Activated gamma-delta T cell (primary cell): ENCODE measurements at regions not wholly inside any gene's neighbourhood (a gene's known extent, or its start where the extent isn't known, plus 50 kb on each side); places are given as distances from the start of the nearest gene placed in this dataset.

Source experiments
- DNase-seq: peaks from one replicate; lab custom pipeline; 2025; lab: John Stamatoyannopoulos, UW

DNA sequence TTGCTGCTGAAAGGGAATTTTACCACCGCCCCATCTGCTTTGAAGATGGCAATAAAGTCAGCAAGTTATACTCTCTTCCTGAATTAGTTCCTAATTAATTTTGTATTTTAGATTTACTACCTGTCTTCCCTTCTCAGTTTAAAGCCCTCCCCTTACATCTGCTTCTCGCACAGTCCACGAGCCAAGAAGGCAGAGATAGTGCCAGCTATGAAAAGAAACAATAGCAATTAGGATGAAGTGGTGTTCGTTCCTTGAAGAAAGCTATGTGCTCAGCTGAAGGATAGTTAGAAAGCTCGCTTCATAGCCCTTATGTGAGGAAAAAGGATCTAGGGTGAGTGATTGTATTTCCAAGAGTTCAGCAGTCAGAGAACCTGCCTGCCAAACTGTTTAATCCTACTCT, 1678.8 kb upstream of the TENM3 start:
- DNase-seq = no peak

DNA sequence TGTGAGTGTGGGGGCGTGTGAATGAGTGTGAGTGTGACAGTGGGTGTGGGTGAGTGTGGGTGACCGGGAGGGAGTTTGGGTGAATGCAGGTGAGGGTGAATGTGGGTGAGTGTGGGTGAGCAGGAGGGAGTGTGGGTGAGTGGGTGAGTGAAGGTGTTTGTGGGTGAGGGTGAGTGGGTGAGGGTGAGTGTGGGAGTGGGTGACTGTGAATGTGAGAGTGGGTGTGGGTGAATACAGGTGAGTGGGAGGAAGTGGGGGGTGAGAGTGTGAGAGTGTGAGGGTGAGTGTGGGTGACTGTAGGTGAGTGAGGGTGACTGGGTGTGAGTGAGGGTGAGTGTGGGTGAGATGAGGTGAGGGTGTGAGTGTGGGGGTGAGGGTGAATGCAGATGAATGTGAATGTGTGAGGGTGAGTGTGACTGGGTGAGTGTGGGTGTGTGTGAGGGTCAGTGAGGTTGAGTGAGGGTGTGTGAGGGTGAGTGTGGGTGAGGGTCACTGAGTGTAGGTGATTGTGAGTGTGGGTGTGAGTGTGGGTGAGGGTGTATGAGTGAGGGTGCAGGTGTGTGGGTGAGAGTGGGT, 1677.3 kb upstream of the TENM3 start:
- DNase-seq = no peak

DNA sequence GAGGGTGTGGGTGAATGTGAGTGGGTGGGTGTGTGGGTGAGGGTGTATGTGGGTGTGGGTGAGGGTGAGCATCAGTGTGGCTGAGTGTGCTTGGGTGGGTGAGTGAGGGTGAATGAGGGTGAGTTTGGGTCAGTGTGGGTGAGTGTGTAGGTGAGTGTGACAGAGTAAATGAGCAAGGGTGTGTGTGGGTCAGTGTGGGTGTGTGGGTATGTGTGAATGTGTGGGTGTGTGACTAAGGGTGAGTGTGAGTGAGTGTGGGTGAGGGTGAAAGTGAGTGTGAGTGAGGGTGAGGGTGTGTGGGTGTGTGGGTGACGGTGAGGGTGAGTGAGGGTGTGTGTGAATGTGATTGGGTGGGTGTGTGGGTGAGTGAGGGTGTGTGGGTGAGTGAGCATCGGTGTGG, 1676.7 kb upstream of the TENM3 start:
- no peak for DNase-seq

DNA sequence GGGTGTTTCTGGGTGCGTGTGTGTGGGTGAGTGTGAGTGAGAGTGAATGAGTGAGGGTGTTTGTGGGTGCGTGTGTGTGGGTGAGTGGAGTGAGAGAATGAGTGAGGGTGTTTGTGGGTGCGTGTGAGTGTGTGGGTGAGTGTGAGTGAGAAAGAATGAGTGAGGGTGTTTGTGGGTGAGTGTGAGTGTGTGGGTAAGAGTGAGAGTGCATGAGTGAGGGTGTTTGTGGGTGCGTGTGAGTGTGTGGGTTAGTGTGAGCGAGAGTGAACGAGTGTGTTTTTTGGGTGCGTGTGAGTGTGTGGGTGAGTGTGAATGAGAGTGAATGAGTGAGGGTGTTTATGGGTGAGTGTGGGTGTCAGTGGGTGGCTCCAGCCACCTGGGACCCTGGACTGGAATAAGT, 1676.1 kb upstream of the TENM3 start:
- no peak for DNase-seq

DNA sequence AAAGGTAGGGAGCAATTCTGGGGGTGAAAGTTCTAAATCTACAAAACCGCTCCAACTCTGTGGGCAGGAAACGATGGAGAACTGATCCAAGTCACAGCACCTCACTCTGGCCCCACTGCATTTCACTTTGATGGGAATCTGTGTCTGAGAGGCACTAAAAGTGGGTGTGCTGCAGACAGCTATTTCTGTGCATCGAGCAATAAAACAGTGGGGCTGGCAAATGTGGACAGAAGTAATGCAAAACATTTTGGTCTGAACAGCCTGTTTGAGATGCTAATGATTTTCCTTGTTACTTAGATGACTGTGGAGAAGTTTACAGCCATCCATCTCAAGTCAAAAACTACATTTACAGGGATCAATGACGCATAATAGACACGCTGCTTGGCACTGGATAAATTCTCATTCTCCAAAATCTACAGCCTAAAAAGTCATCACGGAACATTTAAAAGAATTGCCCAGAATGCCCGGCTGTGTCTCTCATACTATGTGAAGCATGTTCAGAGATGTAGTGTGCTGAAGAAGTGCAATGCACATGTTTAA, 1671.6 kb upstream of the TENM3 start:
- DNase-seq = no peak

DNA sequence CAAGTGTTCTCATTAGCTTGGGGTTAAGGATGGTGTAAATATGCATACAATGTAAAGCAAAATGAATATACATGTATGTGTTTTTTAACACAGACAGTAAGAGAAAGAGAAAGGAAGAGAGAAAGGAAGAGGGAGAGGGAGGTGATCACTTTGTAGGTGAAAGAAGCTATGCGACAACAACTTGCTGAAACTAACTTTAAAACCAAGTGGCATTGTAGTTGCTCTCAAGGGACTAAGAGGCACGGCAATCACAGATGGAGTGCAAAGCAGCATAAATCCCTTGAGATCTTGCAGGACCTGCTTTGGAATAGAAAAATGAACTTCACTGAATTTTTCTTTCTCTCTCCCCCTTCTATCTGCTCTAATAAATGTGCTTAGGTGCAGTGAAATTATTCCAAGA, 1665.0 kb upstream of the TENM3 start:
- DNase-seq = no peak

DNA sequence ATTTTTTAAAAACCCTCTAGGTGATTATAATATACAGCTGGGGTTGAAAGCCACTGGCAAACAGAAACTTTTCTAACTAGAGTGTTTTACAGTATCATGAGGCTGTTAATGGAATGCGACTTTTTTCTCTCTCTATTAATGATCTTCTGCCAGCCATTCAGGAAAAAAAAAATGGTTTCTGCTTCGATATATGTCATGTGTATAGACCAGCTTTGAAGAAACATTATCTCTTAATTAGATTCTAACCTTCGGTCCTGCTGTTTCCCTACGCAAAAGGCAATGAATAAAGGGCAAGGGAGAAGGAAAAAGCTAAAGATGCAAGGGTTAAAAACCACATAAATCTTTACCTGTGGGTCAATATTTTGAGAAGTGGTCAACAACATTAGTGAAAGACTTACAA, 1662.1 kb upstream of the TENM3 start:
- no peak for DNase-seq

DNA sequence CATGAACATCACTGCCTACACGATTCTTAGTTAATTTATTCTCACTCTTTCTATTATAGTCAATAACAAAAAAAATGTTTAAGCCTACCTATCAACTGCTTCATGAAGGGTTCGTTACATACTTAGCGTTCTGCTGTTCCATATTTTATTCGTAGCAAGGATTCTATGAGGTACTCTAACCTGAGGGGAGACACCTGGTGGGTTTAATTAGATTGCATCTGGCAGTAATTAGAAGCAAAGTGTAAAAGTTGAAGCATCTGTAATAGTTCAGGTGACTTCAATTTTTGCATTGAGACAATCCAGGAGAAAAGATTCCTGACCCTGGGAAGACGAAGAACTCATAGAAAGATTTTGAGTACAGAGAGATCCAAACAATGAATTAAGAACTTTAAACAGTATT, 1655.8 kb upstream of the TENM3 start:
- DNase-seq = no peak

DNA sequence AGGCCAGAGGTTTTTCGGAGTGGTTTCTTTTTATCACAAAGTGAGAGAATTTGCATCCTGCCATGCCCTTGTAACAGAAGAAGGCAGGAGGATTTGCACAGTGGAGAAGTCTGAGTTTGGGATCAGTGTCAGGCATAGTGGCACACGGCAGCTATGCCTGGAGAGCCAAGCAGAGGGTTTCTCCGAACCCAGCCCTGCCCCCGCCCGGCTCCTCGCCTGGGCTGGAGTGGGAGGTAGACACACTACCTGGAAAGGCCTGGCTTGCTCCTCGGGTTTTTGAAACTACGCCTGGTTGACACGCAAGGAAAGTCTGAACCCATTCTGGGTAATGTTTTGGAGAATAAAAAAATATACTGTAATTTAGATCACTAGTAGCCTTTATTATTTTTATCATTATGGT, 1653.6 kb upstream of the TENM3 start:
- DNase-seq = no peak

DNA sequence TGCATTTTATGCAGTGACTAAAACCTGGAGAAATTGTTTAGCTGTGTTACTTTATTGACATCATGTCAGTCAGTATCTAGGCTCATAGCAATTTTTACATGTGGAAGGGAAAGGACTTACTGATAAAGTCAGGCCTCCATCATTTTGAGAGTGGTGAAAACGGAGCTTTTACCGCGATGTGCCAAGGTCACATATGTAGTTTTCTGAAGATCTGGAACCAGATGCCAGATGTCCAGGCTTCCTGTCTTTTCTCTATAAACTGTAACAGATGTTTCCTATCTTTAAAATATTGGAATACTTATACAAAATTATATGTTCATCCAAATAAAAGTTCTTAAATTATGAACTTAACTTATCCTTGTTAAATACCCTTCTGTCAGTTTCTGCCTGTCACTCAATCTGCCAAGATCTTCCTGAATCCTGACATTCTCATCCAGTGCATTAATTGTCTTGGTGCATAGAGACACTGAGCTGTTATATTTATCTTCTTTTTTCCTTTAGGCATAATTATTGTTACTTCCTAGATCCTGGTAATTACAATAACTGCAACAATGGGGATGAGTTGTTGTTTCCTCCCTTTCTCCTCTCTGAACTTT, 1646.2 kb upstream of the TENM3 start:
- DNase-seq = no peak

DNA sequence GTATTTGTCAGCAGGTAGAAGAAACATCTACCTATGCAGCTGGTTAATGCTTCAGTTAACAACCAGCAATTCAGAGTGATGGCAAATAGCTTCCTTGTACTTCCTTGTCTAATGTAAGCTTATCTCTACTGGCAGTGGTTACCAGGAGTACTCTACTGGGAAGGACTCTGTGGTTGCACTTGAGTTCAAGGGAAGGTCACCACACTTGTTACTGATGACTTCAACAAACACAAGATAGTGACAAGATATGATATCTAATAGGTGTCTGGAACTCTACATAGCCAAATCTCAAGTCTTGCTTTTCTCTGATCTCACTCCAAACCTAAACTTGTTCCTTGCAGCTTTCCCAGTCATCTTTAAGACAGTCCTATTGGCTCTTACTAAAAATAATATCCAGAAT, 1644.9 kb upstream of the TENM3 start:
- no peak for DNase-seq

DNA sequence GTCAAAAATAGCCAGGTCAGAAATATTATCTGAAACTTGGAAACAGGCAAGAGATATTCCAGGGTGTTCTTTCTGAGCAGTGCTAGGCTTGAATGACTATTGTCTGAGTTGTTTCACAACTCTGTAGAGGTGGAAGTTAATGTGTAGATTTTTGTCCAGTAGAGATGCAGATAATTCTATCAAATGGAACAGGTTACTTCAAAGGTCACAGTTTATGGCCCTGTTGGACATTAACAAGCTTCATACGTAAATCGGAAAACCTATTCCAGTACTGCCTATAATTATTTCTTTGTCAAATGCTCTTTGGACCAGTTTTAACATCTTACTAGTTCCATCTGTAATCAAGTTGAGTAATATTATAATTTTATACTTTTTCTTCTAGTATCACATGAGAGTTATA, 1639.4 kb upstream of the TENM3 start:
- DNase-seq = no peak

DNA sequence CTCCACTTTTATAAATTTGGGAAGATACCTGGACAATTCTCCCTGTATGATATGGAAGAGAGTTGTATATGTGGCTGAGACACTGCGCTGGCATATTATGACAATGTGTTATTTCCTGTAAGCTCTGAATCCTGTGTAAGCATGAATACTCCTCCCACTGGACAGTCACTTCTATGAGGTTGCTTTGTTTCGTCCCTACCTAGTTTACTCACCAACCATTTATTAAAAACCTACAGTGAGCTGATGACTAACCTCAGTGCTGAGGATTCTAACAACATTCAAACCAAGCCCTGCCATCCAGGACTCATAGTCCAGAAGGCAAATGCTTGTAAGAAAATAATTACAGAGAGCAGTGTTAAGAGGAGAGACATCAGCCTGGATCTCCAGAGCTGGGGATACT, 1632.9 kb upstream of the TENM3 start:
- DNase-seq = no peak

DNA sequence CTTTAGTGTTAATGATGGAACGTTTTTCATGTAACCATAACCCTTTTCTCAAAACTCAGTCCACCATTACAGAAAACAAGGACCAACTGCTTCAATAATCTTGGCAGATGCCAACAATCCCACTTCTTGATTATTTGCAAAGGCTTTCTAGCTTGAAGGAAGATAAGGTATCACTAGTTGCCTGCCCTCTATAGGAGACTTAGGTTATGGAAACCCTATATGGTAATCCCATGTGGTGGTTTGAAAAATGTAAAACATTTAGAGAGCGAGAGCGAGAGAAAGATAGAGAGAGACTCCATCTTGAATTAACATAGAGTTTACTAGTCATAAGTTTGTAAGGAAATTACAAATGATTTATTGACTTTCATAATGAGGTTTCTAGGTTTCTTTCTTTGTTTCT, 1627.5 kb upstream of the TENM3 start:
- no peak for DNase-seq

DNA sequence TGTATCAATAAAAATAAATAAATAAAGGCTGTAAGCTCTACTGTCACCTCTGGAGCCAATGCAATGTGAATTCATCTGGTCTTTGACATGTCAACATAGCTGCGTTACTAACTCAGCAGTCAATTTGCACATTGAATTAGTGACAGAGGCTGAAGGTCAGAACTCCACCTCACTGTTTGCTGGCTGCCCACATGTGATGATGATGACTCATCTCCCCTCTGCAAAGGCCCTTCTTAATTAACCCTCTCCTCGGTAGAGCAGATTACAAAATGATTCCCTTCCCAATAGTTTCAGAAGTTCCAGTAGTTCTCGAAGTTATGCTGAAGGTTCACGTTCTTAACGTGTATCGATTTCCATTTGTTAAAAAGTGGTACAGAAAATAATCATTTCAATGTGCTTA, 1626.0 kb upstream of the TENM3 start:
- DNase-seq = no peak

DNA sequence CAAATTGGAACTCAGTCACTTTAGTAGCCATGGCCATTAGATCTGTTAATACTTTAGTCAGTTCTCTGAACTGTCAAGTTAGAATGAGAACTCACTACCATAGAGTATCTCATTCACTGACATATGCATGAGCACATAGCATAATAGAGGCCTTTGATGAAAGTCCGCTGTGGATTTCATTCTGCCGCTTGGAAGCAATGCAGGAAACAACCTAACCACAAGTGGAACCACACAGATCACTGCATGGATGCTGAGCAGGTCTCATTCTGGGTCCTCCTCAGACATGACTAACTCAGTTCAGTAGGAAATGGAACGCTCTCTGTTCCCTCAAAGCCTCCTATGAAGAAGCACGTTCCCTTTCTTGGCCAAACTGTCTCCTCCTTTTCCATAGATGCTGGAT, 1624.8 kb upstream of the TENM3 start:
- no peak for DNase-seq

DNA sequence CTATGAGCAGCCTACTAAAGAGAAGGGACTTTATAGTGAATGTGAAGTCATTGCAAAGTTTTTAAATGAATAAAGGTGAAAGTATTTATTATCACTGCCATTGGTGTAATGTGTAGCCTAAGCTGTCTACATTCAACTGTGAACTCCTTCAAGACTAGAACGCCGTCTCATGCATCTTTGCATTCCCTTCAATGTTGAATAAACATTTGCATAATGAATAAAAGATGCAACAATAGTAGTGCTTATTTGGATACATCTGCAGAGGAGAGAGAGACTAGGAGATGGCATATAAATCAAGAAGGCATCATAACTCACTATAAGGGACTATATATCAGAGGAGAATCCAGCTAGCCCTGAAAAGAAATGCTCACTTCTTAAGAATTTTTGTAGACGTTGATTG, 1623.8 kb upstream of the TENM3 start:
- no peak for DNase-seq

DNA sequence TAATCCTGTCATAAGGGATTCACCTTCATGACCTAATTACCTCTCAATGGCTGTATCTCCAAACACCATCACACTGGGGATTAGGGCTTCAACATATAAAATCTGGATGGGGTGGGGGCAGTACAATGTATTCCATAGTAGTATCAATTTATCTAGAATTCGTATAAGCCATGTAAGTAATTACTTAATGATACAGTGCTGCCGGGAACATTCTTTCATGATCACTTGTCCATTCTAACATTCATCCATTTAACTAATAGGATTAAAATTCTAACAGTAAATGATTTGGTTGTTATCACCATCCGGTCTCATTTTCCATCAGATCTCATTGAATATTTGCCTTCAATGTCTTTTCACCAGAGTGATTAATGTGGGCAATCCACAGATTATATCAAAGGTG, 1620.9 kb upstream of the TENM3 start:
- no peak for DNase-seq

DNA sequence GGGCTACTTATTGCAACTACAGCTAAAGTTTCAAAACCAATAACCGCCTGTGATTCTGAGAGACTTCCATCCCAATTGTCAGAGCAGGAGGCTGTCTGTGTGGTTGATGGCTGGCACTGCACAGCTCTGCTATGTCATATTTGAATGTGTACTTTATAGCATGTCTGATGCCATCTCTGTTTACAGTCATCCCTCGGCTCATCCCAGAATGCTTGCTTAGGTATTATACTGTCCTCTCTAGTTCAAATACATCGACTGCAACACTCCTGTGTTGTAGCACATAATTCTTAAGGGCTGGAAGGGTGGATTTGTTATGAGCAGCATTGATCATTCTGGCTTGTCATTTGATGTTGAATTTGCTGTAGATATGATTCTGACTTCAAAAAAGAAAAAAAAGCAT, 1617.5 kb upstream of the TENM3 start:
- DNase-seq = no peak

DNA sequence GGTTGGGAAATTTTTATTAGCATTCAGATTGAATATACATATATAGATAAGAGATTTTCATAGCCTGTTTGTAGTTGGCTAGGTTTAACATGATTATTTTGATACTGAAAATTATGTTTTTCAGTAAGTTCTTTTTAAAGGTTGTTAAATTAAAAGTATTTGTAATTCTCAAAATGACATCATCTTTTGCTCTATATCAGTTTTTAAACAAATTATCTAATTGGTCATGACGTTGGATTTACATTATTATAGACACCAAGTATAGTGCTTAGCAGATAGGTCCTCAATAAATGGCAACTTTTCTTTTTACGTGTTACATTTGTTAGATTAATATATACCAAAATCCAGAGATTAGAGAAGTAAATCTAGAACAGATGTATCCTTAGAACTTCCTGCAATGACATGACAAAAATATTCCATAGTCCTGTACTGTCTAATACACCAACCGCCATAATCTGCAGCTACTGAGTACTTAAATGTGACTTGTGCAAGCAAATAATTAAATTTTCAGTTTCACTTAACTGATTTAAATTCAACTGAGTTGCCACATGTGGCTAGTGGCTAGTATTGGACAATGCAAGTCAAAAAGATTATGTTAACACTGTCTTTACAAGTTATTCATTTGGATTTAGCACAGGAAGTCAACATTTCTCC, 1613.1 kb upstream of the TENM3 start:
- no peak for DNase-seq

DNA sequence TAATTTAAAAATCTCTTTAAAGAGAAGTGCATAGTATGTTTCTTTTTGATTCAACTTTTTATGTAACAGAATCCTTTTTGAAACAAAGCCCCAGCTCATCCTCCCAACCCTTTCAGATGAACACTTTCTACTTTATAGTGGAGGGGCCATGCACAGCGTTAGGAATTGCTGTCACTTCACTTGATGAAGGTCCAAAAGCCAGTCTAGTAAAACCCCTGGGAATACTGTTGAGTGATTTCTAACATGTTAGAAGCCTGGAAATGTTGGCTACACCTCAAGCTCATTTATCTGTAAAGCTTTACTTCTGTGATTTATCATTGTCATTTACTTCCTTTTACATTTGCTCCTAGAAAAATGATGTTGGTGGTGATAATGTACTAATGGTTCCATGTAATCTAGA, 1608.9 kb upstream of the TENM3 start:
- no peak for DNase-seq

DNA sequence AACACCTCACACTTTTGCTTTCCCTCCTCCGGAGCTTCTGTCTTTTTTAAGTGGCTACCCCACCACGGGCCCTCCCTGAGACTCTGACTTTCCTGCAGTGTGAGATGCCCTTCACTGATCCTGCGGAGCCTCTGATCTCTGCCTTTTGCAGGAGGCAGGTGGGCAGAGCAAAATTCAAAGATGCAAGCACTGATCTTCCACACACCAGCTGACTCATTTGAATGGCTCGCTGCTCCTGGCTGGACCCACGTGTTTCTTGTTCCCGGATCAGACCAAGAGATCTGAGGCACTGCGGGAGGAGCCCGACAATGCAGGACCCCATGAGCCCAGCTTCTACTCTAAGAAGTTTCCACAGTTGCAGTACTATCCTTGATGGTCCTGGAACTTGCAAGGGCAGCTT, 1607.9 kb upstream of the TENM3 start:
- no peak for DNase-seq

DNA sequence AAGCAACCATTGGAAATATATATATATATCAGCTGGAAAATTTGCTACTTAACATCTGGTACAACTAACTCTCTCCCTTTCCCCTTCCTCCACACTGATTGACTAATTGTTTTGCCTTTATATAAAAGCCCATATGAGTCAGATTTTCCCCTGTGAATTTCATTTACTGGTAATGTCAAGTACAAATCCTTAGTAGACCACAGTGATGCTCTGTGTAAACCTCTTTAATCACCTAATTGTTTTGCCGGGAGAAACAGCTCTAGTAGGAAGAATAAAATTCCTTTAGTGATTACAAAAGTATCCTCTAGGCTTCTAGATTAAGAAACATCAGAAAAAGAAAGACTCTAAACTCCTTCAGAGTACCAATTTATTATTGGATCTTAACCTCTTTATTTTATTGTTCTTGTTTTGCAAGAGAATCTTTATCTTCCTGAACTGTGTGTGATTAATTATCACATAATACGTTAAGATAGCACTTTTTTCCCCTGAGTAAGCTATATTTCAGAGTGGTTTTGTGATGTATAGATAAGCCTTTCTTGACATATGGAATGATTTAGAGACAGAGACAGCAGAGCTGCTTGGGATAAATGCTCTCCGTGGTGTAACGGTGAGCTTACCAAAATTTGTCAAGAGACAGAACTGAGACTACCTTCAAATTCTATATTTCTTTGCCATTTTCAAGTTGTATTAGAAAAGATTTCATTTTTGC, 1606.4 kb upstream of the TENM3 start:
- DNase-seq = no peak
